Sigmoid colon (tissue), 6 donors: ENCODE measurements at regions not wholly inside any gene's neighbourhood (a gene's known extent, or its start where the extent isn't known, plus 50 kb on each side); places are given as distances from the start of the nearest gene placed in this dataset.

Experiments
- DNase-seq: peaks from one replicate; pipeline ENCODE4 v3.0.0-alpha.2; 2019
- H3K27ac ChIP-seq, 4 donors: fragments of 200-600 bp; sonication (generic); one replicate each; pipeline ENCODE4 v1.5.1; 2016 to 2019; ENCODE audit warnings: mild to moderate bottlenecking in 1 of 4
- H3K27me3 ChIP-seq, 3 donors: fragments of 200-600 bp; sonication (generic); one replicate each; pipeline ENCODE4 v1.5.1; 2019; ENCODE audit warnings: mild to moderate bottlenecking in 1 of 3
- H3K36me3 ChIP-seq, 4 donors: fragments of 200-600 bp; sonication (generic); one replicate each; pipeline ENCODE4 v1.5.1; 2016 to 2019
- H3K4me1 ChIP-seq, 4 donors: fragments of 200-600 bp; sonication (generic); one replicate each; pipeline ENCODE4 v1.5.1; 2017 to 2019
- H3K4me3 ChIP-seq, 4 donors: fragments of 200-600 bp; sonication (generic); one replicate each; pipeline ENCODE4 v1.5.1; 2017 to 2019; ENCODE audit warnings: mild to moderate bottlenecking in 2 of 4, moderate library complexity in 1 of 4
- H3K9me3 ChIP-seq, 4 donors: fragments of 200-600 bp in 3 of 4; sonication (generic) in 3 of 4; one replicate each; pipeline versions ENCODE4 v1.5.1 to v1.6.1; 2013 to 2019
- EP300 ChIP-seq, 4 donors: sonication (generic); formaldehyde crosslinking; IDR thresholded peaks; one replicate each; pipeline ENCODE4 v1.6.1; 2017; ENCODE audit warnings: antibody characterized with exemption in 4 of 4
- POLR2A ChIP-seq, 2 donors: fragments of 450-650 bp; IDR thresholded peaks; one replicate each; pipeline ENCODE4 v1.6.1; 2016; ENCODE audit warnings: antibody characterized with exemption in 2 of 2, mild to moderate bottlenecking in 2 of 2, moderate library complexity in 2 of 2
- POLR2AphosphoS5 ChIP-seq, 4 donors: sonication (generic); formaldehyde crosslinking; IDR thresholded peaks; one replicate each; pipeline ENCODE4 v1.6.1; 2017; ENCODE audit warnings: antibody characterized with exemption in 4 of 4
- WGBS, 2 donors: extraction: QIAGEN DNeasy Blood & Tissue Kit; methylation state at CpG; one replicate each; pipeline ENCODE4 v1.1.7; 2013; 5-methylcytosine and 5-hydroxymethylcytosine counted together
- intact Hi-C: fragments of 100-400 bp; cut with DNase I; formaldehyde crosslinking; loops from one replicate; pipeline ENCODE4 v1.15.1; 2023
- TF ChIP-seq, protein P1 (sequence below), 4 experiments: fragments of 450-650 bp in 3 of 4; fragments of 200-600 bp in 1 of 4; IDR thresholded peaks; one replicate each; pipeline ENCODE4 v1.5.1; 2016 to 2019; ENCODE audit warnings: antibody characterized with exemption in 4 of 4, mild to moderate bottlenecking in 3 of 4, moderate library complexity in 2 of 4
- donor health status: healthy with polysubstance abuse.
- donor health status: healthy.

DNA sequence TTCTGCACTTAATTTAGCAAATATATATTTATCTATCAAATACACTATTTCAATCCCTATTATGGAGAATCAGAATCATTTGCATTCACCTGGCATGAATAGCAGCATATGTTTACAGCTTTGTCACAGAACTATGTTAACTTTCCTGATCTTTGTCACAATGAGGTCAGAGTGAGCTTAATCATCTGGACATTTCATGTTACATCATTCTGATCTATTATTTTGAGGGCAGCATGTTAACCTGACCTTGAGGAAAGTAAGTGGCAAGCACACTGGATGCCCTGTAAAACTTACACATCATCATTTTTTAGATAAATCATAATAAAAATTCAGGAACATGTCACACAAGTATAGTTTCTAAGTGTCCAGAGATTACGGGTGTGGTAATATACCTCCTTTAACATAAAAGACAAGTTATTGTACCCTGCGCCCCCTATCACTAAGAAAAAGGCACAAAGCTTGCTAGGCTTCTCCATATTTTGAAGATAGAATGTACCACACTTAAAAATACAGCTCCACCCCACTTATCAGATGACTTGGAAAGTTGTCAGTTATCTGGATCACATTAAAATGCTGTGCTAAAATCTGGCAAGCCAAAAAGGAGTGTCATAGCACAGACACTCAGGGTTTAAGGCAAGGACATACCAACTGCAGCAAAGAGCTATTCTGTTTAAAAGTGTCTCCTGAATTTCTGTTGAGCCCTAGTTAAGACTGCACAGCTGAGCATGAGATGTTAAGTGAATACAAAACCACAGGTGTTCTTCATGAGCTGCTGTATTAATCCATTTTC is 182.7 kb upstream of the FAT4 start:
- TF ChIP-seq EP300 (IDR thresholded peaks at IDR 0.05) (no peak), POLR2A (IDR thresholded peaks at IDR 0.05) (no peak), POLR2AphosphoS5 (IDR thresholded peaks at IDR 0.05) (no peak)
- TF ChIP-seq, protein P1, sequence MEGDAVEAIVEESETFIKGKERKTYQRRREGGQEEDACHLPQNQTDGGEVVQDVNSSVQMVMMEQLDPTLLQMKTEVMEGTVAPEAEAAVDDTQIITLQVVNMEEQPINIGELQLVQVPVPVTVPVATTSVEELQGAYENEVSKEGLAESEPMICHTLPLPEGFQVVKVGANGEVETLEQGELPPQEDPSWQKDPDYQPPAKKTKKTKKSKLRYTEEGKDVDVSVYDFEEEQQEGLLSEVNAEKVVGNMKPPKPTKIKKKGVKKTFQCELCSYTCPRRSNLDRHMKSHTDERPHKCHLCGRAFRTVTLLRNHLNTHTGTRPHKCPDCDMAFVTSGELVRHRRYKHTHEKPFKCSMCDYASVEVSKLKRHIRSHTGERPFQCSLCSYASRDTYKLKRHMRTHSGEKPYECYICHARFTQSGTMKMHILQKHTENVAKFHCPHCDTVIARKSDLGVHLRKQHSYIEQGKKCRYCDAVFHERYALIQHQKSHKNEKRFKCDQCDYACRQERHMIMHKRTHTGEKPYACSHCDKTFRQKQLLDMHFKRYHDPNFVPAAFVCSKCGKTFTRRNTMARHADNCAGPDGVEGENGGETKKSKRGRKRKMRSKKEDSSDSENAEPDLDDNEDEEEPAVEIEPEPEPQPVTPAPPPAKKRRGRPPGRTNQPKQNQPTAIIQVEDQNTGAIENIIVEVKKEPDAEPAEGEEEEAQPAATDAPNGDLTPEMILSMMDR (IDR thresholded peaks at IDR 0.05): no peak
- no peak overlapping the region for H3K27ac ChIP-seq
- no peaks in the 10 kb centered on the region for H3K4me1 ChIP-seq
- no peak for DNase-seq
- no peaks in the 10 kb centered on the region for H3K9me3 ChIP-seq
- 83 to 95% methylated on average over 2 of the region's 2 CpGs for WGBS, 2 donors
- H3K36me3 ChIP-seq: no peaks in the 10 kb centered on the region
- intact Hi-C loops: no loop called here
- H3K4me3 ChIP-seq: no peak overlapping the region
- H3K27me3 ChIP-seq: no peaks in the 10 kb centered on the region

DNA sequence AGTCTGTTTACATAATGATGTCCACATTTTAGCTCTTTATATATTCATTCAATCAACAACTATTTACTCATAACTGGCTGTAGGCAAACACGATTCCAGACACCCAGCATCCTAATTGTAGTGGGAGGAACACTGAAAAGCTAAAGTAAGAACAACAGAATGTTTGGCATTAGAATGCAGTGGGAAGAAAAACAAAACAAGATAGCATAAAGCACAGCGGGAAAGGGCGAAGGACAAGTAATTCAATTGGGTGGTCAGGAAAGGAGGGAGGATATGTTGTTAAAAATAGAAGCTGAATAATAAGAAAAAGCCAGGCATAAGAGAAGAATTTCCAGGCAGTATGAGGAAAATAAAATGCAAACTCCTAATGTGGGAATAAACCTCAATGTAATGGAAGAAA is 189.5 kb upstream of the FAT4 start:
- no peaks in the 10 kb centered on the region for H3K4me1 ChIP-seq
- no peak overlapping the region for H3K4me3 ChIP-seq

DNA sequence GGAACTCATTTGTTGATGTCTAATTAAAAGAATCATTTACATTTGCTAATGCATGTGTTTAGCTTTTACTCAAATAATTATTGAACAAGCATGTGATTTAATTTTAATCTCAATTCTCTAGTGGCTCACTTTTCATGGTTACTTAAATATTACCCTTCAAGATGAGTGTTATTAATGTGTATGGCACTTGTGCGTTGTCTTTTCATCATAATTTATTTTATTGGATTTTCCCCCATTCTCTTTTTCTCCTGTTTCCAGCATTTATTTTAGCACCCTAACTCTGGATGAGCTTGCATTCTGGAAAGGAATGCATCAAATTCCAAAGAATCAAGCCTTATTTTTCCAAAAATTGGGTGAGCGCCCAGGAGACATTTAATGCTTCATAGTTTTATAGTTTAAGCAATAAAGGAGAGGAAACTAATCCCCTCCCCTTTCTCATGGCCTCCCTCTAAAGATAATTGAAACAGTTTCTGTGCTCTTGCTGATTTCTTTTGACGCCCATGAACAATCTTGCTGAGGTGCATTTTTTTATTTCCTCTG is 191.1 kb upstream of the FAT4 start:
- intact Hi-C loops: no loop called here
- Histone ChIP-seq H3K4me3 (no peak overlapping the region), H3K27me3 (no peaks in the 10 kb centered on the region), H3K36me3 (no peaks in the 10 kb centered on the region), H3K9me3 (no peaks in the 10 kb centered on the region), H3K4me1 (no peaks in the 10 kb centered on the region), H3K27ac (no peak overlapping the region)
- whole genome bisulfite sequencing, 2 donors: 58 to 72% methylated on average over 3 of the region's 3 CpGs
- DNase-seq: no peak
- TF ChIP-seq, protein P1 (IDR thresholded peaks at IDR 0.05): no peak

More for the DNA sequence above, 189.5 kb upstream of the FAT4 start:
- TF ChIP-seq, protein P1 (IDR thresholded peaks at IDR 0.05): no peak
- TF ChIP-seq EP300 (IDR thresholded peaks at IDR 0.05): no peak
- WGBS, 2 donors: 60 to 62% methylated on average over 3 of the region's 3 CpGs
- Histone ChIP-seq H3K9me3 (no peaks in the 10 kb centered on the region), H3K27me3 (no peaks in the 10 kb centered on the region), H3K27ac (no peak overlapping the region), H3K36me3 (no peaks in the 10 kb centered on the region)
- intact Hi-C loops: no loop called here
- DNase-seq: no peak

DNA sequence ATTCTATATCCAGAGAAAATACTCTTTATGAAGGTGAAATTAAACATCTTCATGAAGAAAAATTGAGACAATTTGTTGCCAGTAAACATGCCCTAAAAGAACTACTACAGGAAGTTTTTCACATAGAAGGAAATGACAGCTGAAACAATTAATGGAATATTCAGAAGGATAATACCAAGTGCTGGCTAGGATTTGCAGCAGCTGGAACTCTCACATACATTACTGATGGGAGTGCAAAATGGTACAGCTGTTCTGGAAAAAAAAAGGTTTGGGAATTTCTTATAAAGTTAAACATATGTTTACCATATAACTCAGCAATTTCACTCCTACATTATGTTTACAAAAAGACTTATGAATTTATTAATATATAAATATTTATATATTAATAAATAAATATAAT is 193.2 kb upstream of the FAT4 start:
- H3K9me3 ChIP-seq: no peaks in the 10 kb centered on the region
- no peak overlapping the region for H3K27ac ChIP-seq
- no peak overlapping the region for H3K4me3 ChIP-seq
- H3K4me1 ChIP-seq: no peaks in the 10 kb centered on the region
- H3K36me3 ChIP-seq: no peaks in the 10 kb centered on the region
- intact Hi-C loops: no loop called here
- H3K27me3 ChIP-seq: no peaks in the 10 kb centered on the region
- TF ChIP-seq EP300 (IDR thresholded peaks at IDR 0.05) (no peak), POLR2A (IDR thresholded peaks at IDR 0.05) (no peak), POLR2AphosphoS5 (IDR thresholded peaks at IDR 0.05) (no peak)
- TF ChIP-seq, protein P1 (IDR thresholded peaks at IDR 0.05): no peak
- no peak for DNase-seq

DNA sequence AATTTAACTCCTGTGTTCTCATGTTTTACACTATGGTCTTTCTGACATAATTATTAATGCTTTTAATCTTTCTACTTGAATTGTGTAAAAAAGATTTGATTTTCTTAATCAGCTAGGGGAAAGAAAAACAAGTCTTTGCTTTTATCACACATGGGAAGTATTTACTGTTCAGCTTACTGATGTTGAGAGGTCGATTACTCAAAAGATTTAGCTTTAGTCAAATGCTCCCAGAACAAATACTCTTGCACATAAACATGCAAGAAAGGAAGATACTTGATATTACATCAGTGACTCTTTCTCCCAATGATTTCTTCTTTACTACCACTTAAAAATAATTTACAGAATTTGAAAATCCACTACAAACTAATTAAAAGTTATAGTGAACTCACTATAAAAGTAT is 198.3 kb upstream of the FAT4 start:
- 15 to 59% methylated on average over 1 of the region's 1 CpG for WGBS, 2 donors

More for the DNA sequence above, 198.3 kb upstream of the FAT4 start:
- Histone ChIP-seq H3K4me3 (no peak overlapping the region), H3K27me3 (no peaks in the 10 kb centered on the region), H3K36me3 (no peaks in the 10 kb centered on the region), H3K27ac (no peak overlapping the region), H3K9me3 (no peaks in the 10 kb centered on the region), H3K4me1 (no peaks in the 10 kb centered on the region)
- intact Hi-C loops: no loop called here
- DNase-seq: no peak
- TF ChIP-seq POLR2AphosphoS5 (IDR thresholded peaks at IDR 0.05) (no peak), EP300 (IDR thresholded peaks at IDR 0.05) (no peak), POLR2A (IDR thresholded peaks at IDR 0.05) (no peak)
- TF ChIP-seq, protein P1 (IDR thresholded peaks at IDR 0.05): no peak
